Cardiac septum (tissue), 1 donor: ENCODE measurements at regions not wholly inside any gene's neighbourhood (a gene's known extent, or its start where the extent isn't known, plus 50 kb on each side); places are given as distances from the start of the nearest gene placed in this dataset.
"Not testable (repeated sequence)": the region's sequence is repeated elsewhere in the genome, so short reads cannot be mapped to it uniquely, and the experiment has no call there.

Source experiments
- DNase-seq: peaks from one replicate; pipeline ENCODE4 v3.0.0-alpha.2; 2020; ENCODE audit warnings: low spot score
- intact Hi-C: fragments of 100-400 bp; cut with DNase I; formaldehyde crosslinking; loops from one replicate; pipeline ENCODE4 v1.14.0; 2022
- donor health status: DM: no; HTN: no; CAD: no.

GRCh38 chr21:36207577-36208320 lies 51.1 kb downstream of the DOP1B start:
- intact Hi-C loops = loop anchor here (5.0 kb wide), 1 partner anchor 65 kb away; no protein-coding TSS in a partner anchor
- DNase-seq = no peak

DNA sequence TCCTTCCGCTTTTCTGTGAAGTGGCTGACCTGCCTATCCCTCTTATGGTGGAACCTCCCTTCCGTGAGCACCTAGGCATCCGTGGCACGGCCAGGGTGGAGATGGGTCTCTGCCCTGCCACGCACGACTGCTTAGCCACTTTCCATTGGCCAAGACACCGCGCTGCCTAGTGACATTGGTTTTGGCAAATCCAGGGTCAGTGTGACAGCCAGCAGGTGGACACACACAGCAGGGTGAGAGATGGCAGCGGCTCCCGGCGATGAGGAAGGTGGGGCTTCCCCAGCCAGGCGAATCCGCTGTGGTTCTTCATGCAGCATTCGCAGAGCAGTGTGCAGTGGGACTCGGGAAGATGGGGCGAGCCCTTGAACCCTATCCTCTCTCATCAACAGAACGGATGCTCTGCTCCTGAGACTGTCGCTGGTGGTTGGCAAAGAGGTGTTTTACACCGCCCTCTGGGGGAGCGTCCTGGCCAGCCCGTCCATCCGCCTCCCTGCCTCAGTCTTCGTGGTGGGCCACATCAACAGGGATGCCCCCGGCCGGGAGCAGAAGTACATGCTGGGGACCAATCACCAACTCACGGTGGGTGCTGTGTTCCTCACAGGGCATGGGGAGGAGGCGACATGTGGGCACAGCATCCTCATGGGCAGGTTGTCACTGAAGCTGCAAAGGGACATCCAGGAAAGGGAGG lies 51.8 kb downstream of the DOP1B start:
- intact Hi-C loops = loop anchor here (5.0 kb wide), 1 partner anchor 66 kb away; no protein-coding TSS in a partner anchor

GRCh38 chr21:36209626-36210171 lies 53.1 kb downstream of the DOP1B start:
- no peak for DNase-seq
- intact Hi-C loops = loop anchor here (5.0 kb wide), 1 partner anchor 67 kb away; no protein-coding TSS in a partner anchor

More for the DNA sequence above, 51.8 kb downstream of the DOP1B start:
- DNase-seq = no peak

GRCh38 chr21:36210779-36211659 lies 54.4 kb downstream of the DOP1B start:
- intact Hi-C loops = no loop called here
- DNase-seq = no peak

- intact Hi-C loops = no loop called here
- no peak for DNase-seq
These were observed 55.3 kb downstream of the DOP1B start for GRCh38 chr21:36211660-36212512.

DNA sequence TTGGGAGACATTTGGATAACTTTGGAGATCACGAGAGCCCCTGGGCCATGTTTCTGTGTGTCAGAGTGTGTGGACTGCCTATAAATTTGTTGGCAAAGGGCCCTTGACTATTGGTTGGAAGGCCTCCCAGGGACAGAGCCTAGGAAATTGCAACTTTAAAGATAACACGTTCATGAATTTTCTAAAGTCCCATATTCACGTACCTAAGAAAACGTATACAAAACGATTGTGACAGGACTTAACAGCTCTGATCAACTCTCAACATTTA lies 55.8 kb downstream of the DOP1B start:
- intact Hi-C loops = no loop called here
- no peak for DNase-seq

GRCh38 chr21:36214561-36214960 lies 57.9 kb downstream of the DOP1B start:
- intact Hi-C loops = no loop called here

GRCh38 chr21:36217743-36218142 lies 61.1 kb downstream of the DOP1B start:
- no peak for DNase-seq
- intact Hi-C loops = no loop called here

More at GRCh38 chr21:36214561-36214960, 57.9 kb downstream of the DOP1B start:
- no peak for DNase-seq

GRCh38 chr21:36218691-36219090 lies 62.1 kb downstream of the DOP1B start:
- no peak for DNase-seq
- intact Hi-C loops = no loop called here

DNA sequence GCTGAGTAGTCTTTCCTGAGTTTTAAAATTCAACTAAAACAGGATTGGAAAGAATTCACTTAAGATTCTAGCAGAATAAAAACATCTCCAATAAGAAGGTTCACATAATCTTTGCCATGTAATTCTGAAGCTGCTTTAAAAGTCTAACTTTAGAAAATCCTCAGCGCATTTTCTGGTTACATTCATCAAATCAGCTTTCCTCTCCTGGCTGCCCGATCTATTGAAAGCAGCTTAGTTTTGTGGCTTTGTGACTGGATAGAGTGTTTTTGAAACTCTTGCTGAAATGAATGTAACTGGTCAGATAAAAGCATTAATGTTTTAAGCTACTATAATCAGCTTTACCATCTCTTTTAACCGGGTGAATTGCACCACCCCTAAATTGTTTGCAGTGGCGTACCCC lies 66.8 kb downstream of the DOP1B start:
- intact Hi-C loops = no loop called here
- no peak for DNase-seq

- intact Hi-C loops = no loop called here
- no peak for DNase-seq
These were observed 72.6 kb downstream of the DOP1B start for GRCh38 chr21:36229181-36229580.

DNA sequence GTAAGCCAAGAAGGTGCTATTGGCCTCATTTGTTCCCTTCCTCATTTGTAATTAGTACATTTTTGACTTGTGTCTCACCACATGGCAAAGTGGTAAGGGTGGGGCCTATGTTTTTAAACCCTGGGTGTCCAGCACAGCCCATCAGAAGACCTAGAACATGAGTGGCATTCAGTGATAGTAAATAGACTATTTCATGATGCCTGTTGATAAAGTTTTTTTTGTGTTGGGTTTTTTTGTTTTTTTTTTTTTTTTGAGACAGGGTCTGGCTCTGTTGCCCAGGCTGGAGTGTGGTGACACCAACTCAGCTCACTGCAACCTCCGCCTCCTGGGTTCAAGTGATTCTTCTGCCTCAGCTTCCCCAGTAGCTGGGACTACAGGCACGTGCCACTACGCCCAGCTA lies 74.8 kb downstream of the DOP1B start:
- DNase-seq, intact Hi-C loops: not testable (repeated sequence)

DNA sequence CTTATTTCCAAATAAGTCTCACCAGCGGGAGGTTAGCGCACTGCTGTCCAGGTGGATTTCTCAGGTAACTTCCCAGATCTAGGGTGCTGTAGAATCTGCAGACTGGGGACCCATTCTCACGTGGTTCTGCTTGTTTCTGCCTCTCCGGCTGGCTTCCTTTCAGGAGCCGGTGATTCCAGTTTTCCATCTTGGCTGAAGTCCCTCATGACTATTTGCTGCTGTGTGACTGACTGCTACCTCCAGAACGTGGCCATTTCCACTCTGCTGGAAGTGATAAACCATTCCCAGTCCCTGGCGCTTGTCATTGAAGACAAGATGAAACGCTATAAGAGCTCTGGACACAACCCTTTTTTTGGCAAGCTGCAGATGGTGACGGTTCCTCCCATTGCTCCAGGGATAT lies 76.0 kb downstream of the DOP1B start:
- intact Hi-C loops = no loop called here
- DNase-seq = no peak

- intact Hi-C loops = no loop called here
These were observed 78.5 kb downstream of the DOP1B start for GRCh38 chr21:36235058-36235582.

DNA sequence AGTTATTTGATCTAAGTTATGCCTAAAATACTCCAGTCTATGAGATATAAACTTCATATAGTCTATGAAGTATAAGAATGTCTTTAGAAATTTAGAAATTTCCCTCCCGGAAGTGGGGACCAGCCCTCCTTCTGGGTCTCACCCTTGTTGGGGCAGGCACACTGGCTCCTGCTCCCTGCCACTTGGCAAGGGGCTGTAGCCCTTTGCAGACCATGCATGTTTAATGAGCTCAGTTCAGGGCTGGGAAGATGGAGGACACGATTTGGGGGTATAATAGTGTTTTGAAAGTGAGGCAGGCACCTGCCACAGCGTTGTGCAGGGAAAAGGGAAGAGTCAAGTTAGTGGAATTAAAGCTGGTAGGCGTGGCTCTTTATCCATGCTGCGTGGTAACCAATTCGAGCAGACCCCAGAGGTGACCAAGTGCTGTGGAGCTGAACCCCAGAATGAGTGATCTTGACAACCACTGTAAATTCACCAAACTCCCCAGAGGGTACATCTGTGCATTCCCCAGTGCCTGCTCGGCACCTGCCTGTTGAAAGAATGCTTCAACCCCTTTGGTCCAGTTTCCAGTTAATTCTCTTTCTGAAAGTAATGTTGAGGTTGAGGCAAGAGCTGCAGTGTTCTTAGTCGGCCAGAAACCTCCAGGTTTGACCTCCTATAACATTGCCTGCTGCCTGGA lies 79.6 kb downstream of the DOP1B start:
- intact Hi-C loops = no loop called here
- DNase-seq = no peak

More at GRCh38 chr21:36235058-36235582, 78.5 kb downstream of the DOP1B start:
- no peak for DNase-seq

GRCh38 chr21:36237441-36237840 lies 80.8 kb downstream of the DOP1B start:
- intact Hi-C loops = no loop called here
- no peak for DNase-seq

- no peak for DNase-seq
- intact Hi-C loops = no loop called here
These were observed 80.4 kb upstream of the MORC3 start for GRCh38 chr21:36239585-36239984.

GRCh38 chr21:36241717-36242116 lies 78.3 kb upstream of the MORC3 start:
- DNase-seq = no peak
- intact Hi-C loops = no loop called here
